OCI-LY1 (cell line): ENCODE measurements at regions not wholly inside any gene's neighbourhood (a gene's known extent, or its start where the extent isn't known, plus 50 kb on each side); places are given as distances from the start of the nearest gene placed in this dataset.

ENCODE experiments used
- H2AFZ ChIP-seq: fragments of 200-600 bp; sonication (generic), shearing (Covaris generic); 2 replicates; pipeline ENCODE4 v1.6.0; 2014; ENCODE audit warnings: antibody characterized with exemption, mild to moderate bottlenecking, low read length
- H3F3A ChIP-seq: fragments of 200-600 bp; sonication (generic), shearing (Covaris generic); 2 replicates; pipeline ENCODE4 v1.6.0; 2014; ENCODE audit warnings: mild to moderate bottlenecking, antibody characterized with exemption, low read length, moderate library complexity; ENCODE audit not compliant: insufficient read depth
- H3K27ac ChIP-seq: fragments of 200-600 bp; sonication (generic); 2 replicates; pipeline ENCODE4 v1.5.1; 2014; ENCODE audit warnings: low read length, mixed run types, mild to moderate bottlenecking, low read depth; ENCODE audit not compliant: poor library complexity, severe bottlenecking
- H3K27me3 ChIP-seq: fragments of 200-600 bp; sonication (generic); 2 replicates; pipeline ENCODE4 v1.6.0; 2014; ENCODE audit warnings: antibody characterized with exemption, mild to moderate bottlenecking, low read length, moderate library complexity; ENCODE audit not compliant: insufficient read depth
- H3K36me3 ChIP-seq: fragments of 200-600 bp; sonication (generic); 2 replicates; pipeline ENCODE4 v1.6.1; 2014; ENCODE audit warnings: mild to moderate bottlenecking, antibody characterized with exemption, low read length, moderate library complexity, mixed read lengths; ENCODE audit not compliant: insufficient read depth
- H3K4me1 ChIP-seq: fragments of 200-600 bp; sonication (generic); 2 replicates; pipeline ENCODE4 v1.5.1; 2014; ENCODE audit warnings: mild to moderate bottlenecking, low read length, moderate library complexity; ENCODE audit not compliant: insufficient read depth, severe bottlenecking
- H3K4me2 ChIP-seq: fragments of 200-600 bp; sonication (generic), shearing (Covaris generic); 2 replicates; pipeline ENCODE4 v1.6.1; 2014; ENCODE audit warnings: low read length
- H3K4me3 ChIP-seq: fragments of 200-600 bp; sonication (generic); 2 replicates; pipeline ENCODE4 v1.5.1; 2014; ENCODE audit warnings: low read length, low read depth, mild to moderate bottlenecking, mixed read lengths; ENCODE audit not compliant: poor library complexity, severe bottlenecking
- H3K79me2 ChIP-seq: fragments of 200-600 bp; shearing (Covaris generic); 2 replicates; pipeline ENCODE4 v1.6.1; 2016; ENCODE audit warnings: mixed run types, low read length, mixed read lengths; ENCODE audit not compliant: insufficient read depth
- H3K9ac ChIP-seq: fragments of 200-600 bp; sonication (generic), shearing (Covaris generic); 2 replicates; pipeline ENCODE4 v1.6.1; 2014; ENCODE audit warnings: mild to moderate bottlenecking, low read length, mixed read lengths
- H3K9me2 ChIP-seq: fragments of 200-600 bp; sonication (generic), shearing (Covaris generic); 2 replicates; pipeline ENCODE4 v1.6.1; 2014; ENCODE audit warnings: low read depth, mild to moderate bottlenecking, low read length, mixed read lengths
- H3K9me3 ChIP-seq: fragments of 200-600 bp; shearing (Covaris generic); 2 replicates; pipeline ENCODE4 v1.6.1; 2014; ENCODE audit warnings: low read length, mixed read lengths
- H4K20me1 ChIP-seq: fragments of 200-600 bp; sonication (generic), shearing (Covaris generic); 2 replicates; pipeline ENCODE4 v1.6.0; 2016; ENCODE audit warnings: mild to moderate bottlenecking, low read length; ENCODE audit not compliant: insufficient read depth
- CTCF ChIP-seq: fragments of 200-600 bp; sonication (generic), shearing (Covaris generic); IDR thresholded peaks from 2 replicates; pipeline ENCODE4 v1.5.1; 2017; ENCODE audit warnings: mild to moderate bottlenecking, antibody characterized with exemption, low read length, moderate library complexity, mixed read lengths
- EZH2 ChIP-seq: fragments of 200-600 bp; sonication (generic), shearing (Covaris generic); IDR thresholded peaks from 2 replicates; pipeline ENCODE4 v1.8.0; 2017; ENCODE audit warnings: borderline replicate concordance, mixed run types, mild to moderate bottlenecking, antibody characterized with exemption, low read length, moderate library complexity, mixed read lengths

- Histone ChIP-seq H3K36me3 (no peaks in the 10 kb centered on the region), H3F3A (no peaks in the 10 kb centered on the region), H3K4me2 (no peak overlapping the region)
Observed at GRCh38 chr12:23446746-23447145, 502.7 kb downstream of the SOX5 start.

DNA sequence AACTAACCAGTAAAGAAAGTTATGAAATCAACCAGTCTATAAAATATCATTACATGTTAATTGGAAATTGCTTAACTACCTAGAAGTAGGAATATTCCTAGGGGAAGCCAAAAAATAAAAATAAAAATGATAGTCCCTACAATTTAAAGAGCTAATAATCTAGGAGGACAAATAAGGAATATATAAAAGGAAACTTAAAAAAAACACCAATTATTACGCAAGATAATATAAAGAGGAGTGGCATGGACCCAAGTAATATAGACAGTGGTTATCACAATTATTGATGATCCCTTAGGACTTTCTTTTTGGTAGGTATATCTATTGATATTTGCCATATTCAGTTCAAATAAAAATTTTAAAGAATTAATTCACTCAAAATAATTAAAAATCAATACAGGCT, 498.7 kb downstream of the SOX5 start:
- no peak overlapping the region for H3K4me2 ChIP-seq
- no peak for TF ChIP-seq CTCF
- TF ChIP-seq EZH2, result no peak
- no peaks in the 10 kb centered on the region for H3K4me1 ChIP-seq
- no peaks in the 10 kb centered on the region for H3K27me3 ChIP-seq
- no peaks in the 10 kb centered on the region for H3K36me3 ChIP-seq
- H4K20me1 ChIP-seq, result no peaks in the 10 kb centered on the region
- no peaks in the 10 kb centered on the region for H3K9me3 ChIP-seq
- no peak overlapping the region for H3K9ac ChIP-seq
- no peaks in the 10 kb centered on the region for H3K9me2 ChIP-seq
- no peaks in the 10 kb centered on the region for H3F3A ChIP-seq
- no peak overlapping the region for H3K4me3 ChIP-seq
- no peaks in the 10 kb centered on the region for H3K79me2 ChIP-seq
- H3K27ac ChIP-seq, result no peak overlapping the region
- H2AFZ ChIP-seq, result no peak overlapping the region

More at GRCh38 chr12:23446746-23447145, 502.7 kb downstream of the SOX5 start:
- Histone ChIP-seq H3K9me2 (no peaks in the 10 kb centered on the region), H3K27ac (no peak overlapping the region), H3K4me1 (no peaks in the 10 kb centered on the region), H3K4me3 (no peak overlapping the region), H3K27me3 (no peaks in the 10 kb centered on the region), H4K20me1 (no peaks in the 10 kb centered on the region), H3K9ac (no peak overlapping the region), H2AFZ (no peak overlapping the region), H3K79me2 (no peaks in the 10 kb centered on the region), H3K9me3 (no peaks in the 10 kb centered on the region)
- no peak for TF ChIP-seq CTCF
- no peak for TF ChIP-seq EZH2

GRCh38 chr12:23455283-23455682, 494.2 kb downstream of the SOX5 start:
- no peak overlapping the region for H3K4me2 ChIP-seq
- H3K79me2 ChIP-seq, result no peaks in the 10 kb centered on the region
- H3K27ac ChIP-seq, result no peak overlapping the region
- no peak overlapping the region for H3K4me3 ChIP-seq
- no peaks in the 10 kb centered on the region for H3F3A ChIP-seq
- H4K20me1 ChIP-seq, result no peaks in the 10 kb centered on the region
- no peaks in the 10 kb centered on the region for H3K9me2 ChIP-seq
- TF ChIP-seq EZH2, result no peak
- no peaks in the 10 kb centered on the region for H3K9me3 ChIP-seq
- H2AFZ ChIP-seq, result no peak overlapping the region
- no peaks in the 10 kb centered on the region for H3K4me1 ChIP-seq
- H3K9ac ChIP-seq, result no peak overlapping the region
- H3K36me3 ChIP-seq, result no peaks in the 10 kb centered on the region
- no peaks in the 10 kb centered on the region for H3K27me3 ChIP-seq

- Histone ChIP-seq H3K4me1 (no peaks in the 10 kb centered on the region), H3K9ac (no peak overlapping the region), H2AFZ (no peak overlapping the region), H3K27ac (no peak overlapping the region), H4K20me1 (no peaks in the 10 kb centered on the region), H3K4me2 (no peak overlapping the region), H3F3A (no peaks in the 10 kb centered on the region), H3K27me3 (no peaks in the 10 kb centered on the region), H3K9me2 (no peaks in the 10 kb centered on the region), H3K9me3 (no peaks in the 10 kb centered on the region), H3K4me3 (no peak overlapping the region), H3K36me3 (no peaks in the 10 kb centered on the region), H3K79me2 (no peaks in the 10 kb centered on the region)
- TF ChIP-seq EZH2 (no peak), CTCF (no peak)
Observed at GRCh38 chr12:23458640-23459039, 490.8 kb downstream of the SOX5 start.
